A549 (cell line): ENCODE measurements at regions not wholly inside any gene's neighbourhood (a gene's known extent, or its start where the extent isn't known, plus 50 kb on each side); places are given as distances from the start of the nearest gene placed in this dataset.

Experiments
- ATAC-seq, 2 experiments: fragments of 200-7000 bp in 1 of 2; fragments of >200 bp in 1 of 2; cut with Nextera tagmentation in 1 of 2; cut with Tn5 transposase in 1 of 2; 3 replicates each; pipeline versions ENCODE4 v1.8.0 to v1.9.1; 2018 to 2020; ENCODE audit warnings: mild to moderate bottlenecking in 1 of 2, moderate library complexity in 1 of 2
- CTCF ChIA-PET: fragments of 300-600 bp; sonication (Branson Sonifier 250); formaldehyde crosslinking; extraction: SDS; loops from one replicate; lab custom pipeline; 2021; ENCODE audit warnings: antibody characterized with exemption, inconsistent platforms; lab: Yijun Ruan, JAX
- POLR2A ChIA-PET: fragments of 350-600 bp; formaldehyde crosslinking; extraction: SDS; loops from one replicate; lab custom pipeline; 2021; ENCODE audit warnings: antibody characterized with exemption, inconsistent platforms; lab: Yijun Ruan, JAX
- DNase-seq, 2 experiments: peaks; one replicate each; pipeline versions ENCODE4 v3.0.0 to v3.0.0-alpha.2; 2011 to 2016; ENCODE audit warnings: low read depth in 1 of 2, low spot score in 1 of 2
- FAIRE-seq: peaks from 2 replicates; lab custom pipeline; 2011; peaks lifted over from hg19 to GRCh38; lab: Jason Lieb, UNC
- H3K27ac ChIP-seq, 2 experiments: fragments of >200 bp; sonication (Bioruptor Twin); formaldehyde crosslinking; 3 replicates each; pipeline ENCODE4 v1.5.1; 2016 to 2017
- H3K4me1 ChIP-seq: fragments of >200 bp; sonication (Bioruptor Twin); formaldehyde crosslinking; 3 replicates; pipeline ENCODE4 v1.6.1; 2016
- H3K4me2 ChIP-seq: fragments of >200 bp; sonication (Bioruptor Twin); formaldehyde crosslinking; 3 replicates; pipeline ENCODE4 v1.6.1; 2016
- H3K4me3 ChIP-seq: fragments of >200 bp; sonication (Bioruptor Twin); formaldehyde crosslinking; 3 replicates; pipeline ENCODE4 v1.5.1; 2016
- H3K9me3 ChIP-seq: fragments of >200 bp; sonication (Bioruptor Twin); formaldehyde crosslinking; 3 replicates; pipeline ENCODE4 v1.6.1; 2016
- EHF ChIP-seq: fragments of 250-450 bp; sonication (Bioruptor Pico); IDR thresholded peaks from 2 replicates; pipeline ENCODE4 v1.5.0; 2020; ENCODE audit warnings: mild to moderate bottlenecking
- FOSB ChIP-seq: fragments of 250-450 bp; sonication (Bioruptor Pico); IDR thresholded peaks from 2 replicates; pipeline ENCODE4 v1.5.0; 2020; ENCODE audit warnings: mild to moderate bottlenecking, moderate library complexity
- HMGXB4 ChIP-seq: fragments of 250-450 bp; sonication (Bioruptor Pico); IDR thresholded peaks from 2 replicates; pipeline ENCODE4 v1.5.0; 2021; ENCODE audit warnings: mild to moderate bottlenecking, moderate library complexity, borderline replicate concordance
- KDM5A ChIP-seq: fragments of 200-600 bp; sonication (generic); IDR thresholded peaks from 2 replicates; pipeline ENCODE4 v1.6.1; 2016; ENCODE audit warnings: antibody characterized with exemption, mild to moderate bottlenecking
- MAZ ChIP-seq: fragments of 150-350 bp; IDR thresholded peaks from 2 replicates; pipeline ENCODE4 v1.6.1; 2014; ENCODE audit warnings: antibody characterized with exemption, low read depth, low read length, borderline replicate concordance
- RCOR1 ChIP-seq: fragments of 150-350 bp; IDR thresholded peaks from 2 replicates; pipeline ENCODE4 v1.6.1; 2014; ENCODE audit warnings: antibody characterized with exemption, low read length, low read depth
- REST ChIP-seq: fragments of 200-600 bp; sonication (generic); IDR thresholded peaks from 2 replicates; pipeline ENCODE4 v1.6.1; 2016; ENCODE audit warnings: antibody characterized with exemption, mild to moderate bottlenecking, moderate library complexity
- RFX5 ChIP-seq: fragments of 450-650 bp; IDR thresholded peaks from 2 replicates; pipeline ENCODE4 v1.7.1; 2014; ENCODE audit warnings: antibody characterized with exemption, mild to moderate bottlenecking, moderate library complexity
- SMC3 ChIP-seq: fragments of >200 bp; sonication (Bioruptor Twin); formaldehyde crosslinking; IDR thresholded peaks from 3 replicates; pipeline ENCODE4 v1.6.1; 2018; ENCODE audit warnings: inconsistent platforms
- WGBS: methylation state at CpG from one replicate; pipeline ENCODE4 v1.1.6; 2017; ENCODE audit errors: missing lambda C conversion rate; 5-methylcytosine and 5-hydroxymethylcytosine counted together
- TF ChIP-seq, protein P1 (sequence below): IDR thresholded peaks from 2 replicates; pipeline ENCODE4 v1.6.1; 2012; ENCODE audit warnings: low read depth, borderline replicate concordance
- TF ChIP-seq, protein P2 (sequence below): fragments of >200 bp; sonication (Bioruptor Twin); formaldehyde crosslinking; IDR thresholded peaks from 3 replicates; pipeline ENCODE4 v1.5.1; 2016

- no peak for ATAC-seq
- CTCF ChIA-PET, result interaction anchor here (1.4 kb wide), 1 partner anchor 17 kb away, joined by 4 read pairs; no protein-coding TSS in a partner anchor
- no peak for FAIRE-seq
- H3K27ac ChIP-seq, result no peak overlapping the region
- POLR2A ChIA-PET, result no interaction called here
- DNase-seq, result no peak
- H3K4me2 ChIP-seq, result no peak overlapping the region
- no peak overlapping the region for H3K4me3 ChIP-seq
- 90% methylated on average over 10 of the region's 15 CpGs for WGBS
- peaks cover 11% of the 10 kb centered on the region for H3K4me1 ChIP-seq
- TF ChIP-seq KDM5A, result no peak
- TF ChIP-seq REST, result no peak
- no peak for TF ChIP-seq EHF (CRISPR knock-in tag)
- TF ChIP-seq HMGXB4 (CRISPR knock-in tag), result no peak
- TF ChIP-seq, protein P1, sequence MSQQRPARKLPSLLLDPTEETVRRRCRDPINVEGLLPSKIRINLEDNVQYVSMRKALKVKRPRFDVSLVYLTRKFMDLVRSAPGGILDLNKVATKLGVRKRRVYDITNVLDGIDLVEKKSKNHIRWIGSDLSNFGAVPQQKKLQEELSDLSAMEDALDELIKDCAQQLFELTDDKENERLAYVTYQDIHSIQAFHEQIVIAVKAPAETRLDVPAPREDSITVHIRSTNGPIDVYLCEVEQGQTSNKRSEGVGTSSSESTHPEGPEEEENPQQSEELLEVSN, result no peak
- no peaks in the 10 kb centered on the region for H3K9me3 ChIP-seq
Observed at GRCh38 chr22:48475661-48476345, 1351.9 kb downstream of the BRD1 start.

GRCh38 chr22:48474881-48475280 is 1352.8 kb downstream of the BRD1 start:
- TF ChIP-seq SMC3 (no peak), RCOR1 (no peak)
- Histone ChIP-seq H3K4me1 (peaks cover 2% of the 10 kb centered on the region), H3K9me3 (no peaks in the 10 kb centered on the region), H3K4me3 (no peak overlapping the region), H3K27ac (no peak overlapping the region), H3K4me2 (no peak overlapping the region)
- no peak for DNase-seq
- ATAC-seq, result no peak
- no peak for FAIRE-seq
- POLR2A ChIA-PET, result no interaction called here
- CTCF ChIA-PET, result no interaction called here
- WGBS, result 83% methylated on average over 2 of the region's 9 CpGs

DNA sequence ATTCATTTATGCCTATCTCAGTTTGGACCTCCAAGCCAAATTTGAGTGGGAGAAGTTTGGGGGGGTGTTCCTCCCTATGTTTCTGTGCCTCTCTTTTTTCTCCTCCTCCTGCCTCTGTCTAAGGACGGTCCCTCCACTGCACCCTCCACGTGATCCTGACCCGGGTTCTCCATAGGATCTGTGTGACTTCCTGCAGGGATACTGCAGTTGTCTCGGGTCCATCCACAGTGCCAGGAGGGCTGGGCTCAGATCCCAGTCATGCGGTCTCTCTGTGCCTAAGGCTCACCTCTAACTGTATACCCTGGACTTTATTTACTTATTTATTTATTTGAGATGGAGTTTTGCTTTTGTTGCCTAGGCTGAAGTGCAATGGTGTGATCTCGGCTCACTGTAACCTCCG is 1354.5 kb downstream of the BRD1 start:
- ChIA-PET CTCF (no interaction called here), POLR2A (no interaction called here)
- DNase-seq (no peak), FAIRE-seq (no peak), ATAC-seq (no peak)
- Histone ChIP-seq H3K27ac (no peak overlapping the region), H3K4me2 (no peak overlapping the region), H3K9me3 (no peaks in the 10 kb centered on the region), H3K4me3 (no peak overlapping the region), H3K4me1 (no peaks in the 10 kb centered on the region; the same call in 2 of the 3 replicates)
- TF ChIP-seq, protein P2, sequence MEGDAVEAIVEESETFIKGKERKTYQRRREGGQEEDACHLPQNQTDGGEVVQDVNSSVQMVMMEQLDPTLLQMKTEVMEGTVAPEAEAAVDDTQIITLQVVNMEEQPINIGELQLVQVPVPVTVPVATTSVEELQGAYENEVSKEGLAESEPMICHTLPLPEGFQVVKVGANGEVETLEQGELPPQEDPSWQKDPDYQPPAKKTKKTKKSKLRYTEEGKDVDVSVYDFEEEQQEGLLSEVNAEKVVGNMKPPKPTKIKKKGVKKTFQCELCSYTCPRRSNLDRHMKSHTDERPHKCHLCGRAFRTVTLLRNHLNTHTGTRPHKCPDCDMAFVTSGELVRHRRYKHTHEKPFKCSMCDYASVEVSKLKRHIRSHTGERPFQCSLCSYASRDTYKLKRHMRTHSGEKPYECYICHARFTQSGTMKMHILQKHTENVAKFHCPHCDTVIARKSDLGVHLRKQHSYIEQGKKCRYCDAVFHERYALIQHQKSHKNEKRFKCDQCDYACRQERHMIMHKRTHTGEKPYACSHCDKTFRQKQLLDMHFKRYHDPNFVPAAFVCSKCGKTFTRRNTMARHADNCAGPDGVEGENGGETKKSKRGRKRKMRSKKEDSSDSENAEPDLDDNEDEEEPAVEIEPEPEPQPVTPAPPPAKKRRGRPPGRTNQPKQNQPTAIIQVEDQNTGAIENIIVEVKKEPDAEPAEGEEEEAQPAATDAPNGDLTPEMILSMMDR, result no peak
- TF ChIP-seq MAZ, result no peak
- WGBS, result 85% methylated on average over 7 of the region's 7 CpGs

GRCh38 chr22:48464246-48464645 is 1363.4 kb downstream of the BRD1 start:
- Histone ChIP-seq H3K4me3 (no peak overlapping the region), H3K4me1 (peaks cover 13% of the 10 kb centered on the region; the same call in 2 of the 3 replicates), H3K9me3 (no peaks in the 10 kb centered on the region), H3K27ac (no peak overlapping the region), H3K4me2 (no peak overlapping the region)
- ChIA-PET CTCF (interaction anchor here (0.5 kb wide), 1 partner anchor 1011 kb away, joined by 3 read pairs; no protein-coding TSS in a partner anchor), POLR2A (no interaction called here)
- 95% methylated on average over 9 of the region's 9 CpGs for WGBS
- DNase-seq (no peak), FAIRE-seq (no peak), ATAC-seq (no peak)
- TF ChIP-seq FOSB (CRISPR knock-in tag) (no peak), RFX5 (no peak)
